ENCODE measurements at regions not wholly inside any gene's neighbourhood (a gene's known extent, or its start where the extent isn't known, plus 50 kb on each side); places are given as distances from the start of the nearest gene placed in this dataset.
A peak's percentile ranks its signal among the peaks of the same experiment; 100 is the strongest.

GRCh38 chr7:97470726-97471125 is 261.2 kb upstream of the TAC1 start:
- no peak for DNase-seq

GRCh38 chr7:97471491-97471890 is 260.4 kb upstream of the TAC1 start:
- DNase-seq, result no peak

DNA sequence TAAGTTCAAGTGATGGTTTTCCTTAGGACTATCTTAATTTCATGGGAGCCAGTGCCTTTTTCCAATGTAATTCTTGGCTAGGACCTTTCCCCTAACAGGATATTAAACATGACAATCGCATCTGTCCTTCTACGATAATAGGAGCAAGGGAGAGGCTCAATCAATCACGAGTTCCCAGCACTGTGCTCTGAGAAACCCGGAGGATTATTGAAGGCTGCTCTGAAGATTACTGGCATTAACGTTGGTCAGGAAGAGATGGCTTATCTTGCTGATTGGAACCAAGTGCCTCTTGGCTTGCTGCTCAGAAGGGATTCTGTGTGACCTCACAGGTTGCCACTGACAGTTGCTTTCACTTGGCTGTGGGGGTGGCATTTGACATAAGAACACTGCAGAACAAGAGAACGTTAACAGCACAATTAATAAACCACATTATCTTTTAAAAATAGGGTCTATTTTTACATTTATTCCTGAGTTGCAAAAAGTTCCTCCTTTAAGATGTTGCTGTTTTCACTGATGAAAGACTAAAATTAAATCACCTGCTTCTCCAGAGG is 252.1 kb upstream of the TAC1 start:
- no peak for DNase-seq

- DNase-seq, result no peak
Measured at GRCh38 chr7:97480772-97481390, 251.0 kb upstream of the TAC1 start.

DNA sequence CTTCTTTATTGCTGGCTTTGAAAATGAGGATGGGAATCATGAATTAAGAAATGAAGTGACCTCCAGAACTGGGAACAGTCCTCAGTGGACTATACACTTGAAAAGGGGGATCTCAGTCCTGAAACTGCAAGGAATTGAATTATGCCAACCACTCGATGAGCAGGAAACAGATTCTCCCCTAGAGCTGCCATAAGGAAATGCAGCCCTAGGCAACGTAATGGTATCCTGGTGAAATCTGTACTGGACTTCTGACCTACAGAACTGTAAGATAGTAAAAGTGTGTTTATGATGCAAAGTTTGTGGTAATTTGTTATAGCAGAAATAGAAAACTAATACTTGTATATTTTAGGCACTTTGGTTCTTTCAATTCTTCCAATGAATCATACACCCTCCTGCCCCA is 236.4 kb upstream of the TAC1 start:
- DNase-seq, result no peak

- peak; percentile 25 for DNase-seq
Measured at GRCh38 chr7:97499204-97499603, 232.7 kb upstream of the TAC1 start.

DNA sequence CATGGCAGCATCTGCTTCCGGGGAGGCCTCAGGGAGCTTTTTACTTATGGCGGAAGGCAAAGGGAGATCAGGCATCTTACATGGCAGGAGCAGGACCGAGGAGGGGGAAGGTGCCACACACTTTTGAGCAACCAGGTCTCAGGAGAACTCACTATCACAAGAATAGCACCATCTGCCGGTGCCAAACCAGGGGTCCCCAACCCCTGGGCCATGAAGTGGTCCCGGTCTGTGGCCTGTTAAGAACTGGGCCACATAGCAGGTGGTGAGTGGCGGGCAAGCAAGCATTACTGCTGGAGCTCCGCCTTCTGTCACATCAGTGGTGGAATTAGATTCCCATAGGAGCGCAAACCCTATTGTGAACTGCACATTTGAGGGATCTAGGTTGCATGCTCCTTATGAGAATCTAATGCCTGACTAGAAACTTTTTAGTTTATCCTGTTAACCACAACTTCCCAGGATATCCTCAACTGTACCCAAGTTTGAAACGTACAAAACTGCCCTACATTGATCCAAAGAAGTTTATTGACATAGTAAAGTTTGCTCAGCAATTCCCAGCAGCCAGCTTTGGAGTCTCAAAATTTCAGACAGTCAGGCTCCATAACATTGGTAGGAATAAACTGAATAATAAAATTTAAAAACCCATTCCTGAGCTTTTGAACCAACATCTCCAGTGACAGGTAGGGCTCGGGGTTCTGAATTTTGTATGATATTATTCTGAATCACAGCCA is 228.4 kb upstream of the TAC1 start:
- no peak for DNase-seq

GRCh38 chr7:97506728-97507127 is 225.2 kb upstream of the TAC1 start:
- DNase-seq, result no peak

DNA sequence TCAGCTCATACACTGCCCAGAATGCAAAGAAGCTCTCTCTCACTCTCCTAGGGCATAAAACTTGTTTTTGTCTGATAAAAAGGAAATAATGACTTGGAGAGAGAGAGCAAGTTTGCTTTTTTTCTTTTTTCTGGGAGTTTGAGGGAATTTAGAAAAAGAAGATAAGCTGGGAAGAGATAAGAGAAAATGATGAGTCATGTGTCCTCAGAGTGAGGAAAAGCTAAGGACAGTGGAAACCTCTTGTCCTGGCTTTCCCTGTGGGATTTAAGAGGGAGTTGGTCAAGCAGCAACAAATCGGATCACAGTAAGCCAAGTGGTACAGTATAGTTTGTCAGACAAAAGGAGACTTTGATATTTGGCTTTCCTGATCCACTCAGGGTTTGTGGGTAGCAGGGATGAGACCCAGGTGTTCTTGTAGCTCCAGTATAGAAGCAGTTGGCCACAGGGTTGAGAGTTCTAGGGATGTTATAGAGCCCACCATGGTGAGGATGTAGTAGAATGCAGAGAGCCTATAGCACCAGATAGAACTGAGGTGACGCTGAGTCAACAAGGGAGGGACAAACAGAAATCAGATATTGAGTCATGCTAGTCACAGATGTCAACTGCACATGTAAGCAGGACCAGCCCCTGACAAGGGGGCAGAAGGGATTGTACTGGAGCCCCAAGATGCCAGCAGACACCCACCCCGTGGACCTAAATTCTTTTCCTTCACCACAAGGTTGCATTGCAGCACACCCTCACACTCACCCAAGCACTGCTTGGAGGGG is 219.3 kb upstream of the TAC1 start:
- DNase-seq, result no peak

GRCh38 chr7:97513326-97513725 is 218.6 kb upstream of the TAC1 start:
- DNase-seq, result no peak

GRCh38 chr7:97541188-97541587 is 190.7 kb upstream of the TAC1 start:
- DNase-seq, result no peak

- DNase-seq, result peak; percentile 4
Measured at GRCh38 chr7:97555857-97556421, 175.9 kb upstream of the TAC1 start.

DNA sequence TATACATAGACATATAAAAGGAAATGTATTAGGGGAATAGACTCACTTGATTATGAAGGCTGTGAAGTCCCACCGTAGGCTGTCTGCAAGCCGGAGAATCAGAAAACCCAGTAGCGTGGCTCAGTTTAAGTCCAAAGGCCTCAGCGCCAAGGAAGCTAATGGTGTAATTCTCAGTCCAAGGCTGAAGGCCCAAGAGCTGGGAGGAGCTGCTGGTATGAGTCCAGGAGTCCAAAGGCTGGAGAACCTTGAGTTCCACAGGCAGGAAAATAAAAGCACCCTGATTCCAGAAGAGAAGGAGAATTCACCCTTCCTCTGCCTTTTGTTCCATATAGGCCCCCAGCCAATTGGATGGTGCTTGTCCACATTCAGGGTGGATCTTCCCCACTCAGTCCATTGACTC is 166.2 kb upstream of the TAC1 start:
- no peak for DNase-seq

DNA sequence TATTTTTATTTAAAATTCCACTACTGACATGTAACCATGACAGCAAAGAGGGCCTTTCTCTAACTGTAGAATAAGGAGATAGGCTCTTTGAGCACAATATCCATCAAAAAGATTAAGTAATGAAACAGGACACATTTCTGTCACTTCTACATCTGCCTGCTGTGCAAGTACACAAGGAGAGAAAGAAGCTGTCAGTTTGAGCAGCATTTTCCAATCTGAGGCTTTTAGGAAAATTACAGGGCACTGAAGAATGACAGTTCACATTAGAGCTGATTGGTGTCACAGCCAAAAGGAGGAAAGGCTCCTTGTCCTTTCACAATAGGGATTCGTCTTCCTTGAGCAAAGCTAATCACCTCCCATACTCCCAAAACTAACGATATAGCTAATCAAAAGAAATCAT is 158.8 kb upstream of the TAC1 start:
- DNase-seq, result no peak

DNA sequence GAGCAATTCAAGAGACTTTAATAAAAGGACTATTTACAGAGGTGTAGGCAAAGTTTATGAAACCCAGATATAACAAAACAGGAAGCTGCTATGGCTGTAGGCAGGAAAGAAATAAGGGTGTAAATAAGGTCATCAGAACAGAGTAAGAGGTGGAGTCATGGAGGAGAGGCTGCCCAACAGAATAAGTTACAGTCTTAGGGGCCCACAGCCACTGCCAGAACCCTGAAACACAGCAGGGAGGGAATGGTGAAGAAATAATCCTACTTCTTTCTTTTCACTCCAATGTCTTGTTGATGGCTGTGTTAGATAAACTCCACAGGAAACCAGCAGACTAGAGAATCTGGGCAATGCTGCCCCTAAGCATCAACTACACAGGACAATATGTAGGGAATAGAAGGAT is 155.8 kb upstream of the TAC1 start:
- DNase-seq, result no peak

DNA sequence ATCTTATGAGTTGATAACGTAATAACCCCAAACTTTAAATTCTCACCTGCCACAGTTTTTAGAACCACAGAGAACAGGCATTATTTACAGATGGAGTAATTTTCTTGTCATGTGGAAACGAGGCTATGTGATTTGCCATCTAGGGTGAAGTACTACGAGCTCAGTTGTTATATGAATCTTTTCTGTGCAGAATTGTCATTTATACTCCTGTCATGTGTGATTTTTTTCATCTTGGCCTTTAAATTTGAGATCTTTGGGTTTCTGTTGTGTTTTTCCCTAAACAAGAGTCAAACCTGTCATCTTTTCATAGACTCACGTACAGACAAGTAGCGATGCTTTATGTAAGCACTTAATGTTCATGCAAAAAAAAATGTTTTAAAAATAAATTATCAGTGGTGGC is 153.7 kb upstream of the TAC1 start:
- no peak for DNase-seq

DNA sequence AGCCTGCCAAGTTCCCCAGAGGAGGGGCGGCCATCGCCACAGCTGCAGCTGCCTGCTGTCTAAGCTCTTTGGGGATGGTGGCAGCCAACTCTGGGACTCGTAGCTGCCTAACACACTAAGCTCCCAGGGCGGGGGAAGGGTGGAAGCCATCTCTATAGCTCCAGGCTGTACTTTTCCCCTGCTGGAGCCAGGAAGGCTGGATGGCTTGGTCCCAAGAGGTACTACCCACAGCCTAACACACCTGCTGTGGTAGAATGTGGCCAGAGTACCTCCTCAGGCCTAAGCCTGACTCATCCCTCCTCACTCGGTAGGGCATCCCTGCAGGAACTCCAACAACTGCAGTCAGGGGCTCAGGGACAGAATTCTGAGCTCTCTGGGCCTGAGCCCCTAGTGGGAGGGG is 151.7 kb upstream of the TAC1 start:
- DNase-seq, result no peak

DNA sequence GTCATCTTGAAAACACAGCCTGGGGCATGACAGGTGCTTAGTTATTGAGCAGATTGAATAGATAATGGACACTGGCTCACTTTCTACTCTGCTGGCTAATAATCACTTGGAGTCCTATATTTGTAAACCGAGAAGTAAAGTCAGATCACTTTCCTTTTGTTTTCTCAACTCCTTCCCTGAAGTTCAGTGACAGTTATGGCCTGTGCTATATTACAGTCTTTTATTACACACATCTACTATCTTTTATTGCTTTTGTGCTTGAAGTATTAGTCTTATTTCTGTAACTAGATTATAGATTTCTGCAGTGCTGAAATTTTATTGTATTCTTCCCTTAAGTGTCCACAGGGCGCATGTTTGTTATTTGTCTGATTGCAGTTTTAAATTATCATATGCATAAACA is 136.4 kb upstream of the TAC1 start:
- no peak for DNase-seq

GRCh38 chr7:97601931-97602457 is 129.9 kb upstream of the TAC1 start:
- no peak for DNase-seq

DNA sequence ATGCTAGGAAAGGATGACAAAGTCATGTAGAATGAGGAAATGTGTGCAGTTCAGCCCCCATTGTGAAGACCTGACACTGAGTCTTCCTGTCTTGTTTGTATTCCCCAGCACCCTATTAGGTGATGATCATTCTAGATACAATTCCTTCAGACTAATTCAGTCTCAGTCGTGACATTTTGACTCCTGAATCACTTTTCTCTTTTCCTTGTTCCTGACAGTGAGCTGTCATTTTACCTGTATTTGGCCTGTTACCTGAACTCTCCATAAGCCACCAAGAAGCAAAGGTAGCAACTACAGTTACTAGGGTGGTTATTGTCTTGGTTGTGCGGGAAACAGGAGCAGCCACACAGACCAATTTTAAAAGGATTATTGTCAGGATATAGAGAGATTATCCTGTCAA is 111.4 kb upstream of the TAC1 start:
- no peak for DNase-seq

- DNase-seq, result no peak
Measured at GRCh38 chr7:97623333-97623732, 108.6 kb upstream of the TAC1 start.

- no peak for DNase-seq
Measured at GRCh38 chr7:97630116-97630515, 101.8 kb upstream of the TAC1 start.

- no peak for DNase-seq
Measured at GRCh38 chr7:97635622-97636021, 96.3 kb upstream of the TAC1 start.

Data from HCEC 1CT (cell line).